Cardiac fibroblast (primary cell): ENCODE measurements at regions not wholly inside any gene's neighbourhood (a gene's known extent, or its start where the extent isn't known, plus 50 kb on each side); places are given as distances from the start of the nearest gene placed in this dataset.

ENCODE experiments used
- DNase-seq, 2 donors: peaks; one replicate each; pipeline versions ENCODE4 v3.0.0 to v3.0.0-alpha.2; 2010; ENCODE audit warnings: low read depth in 2 of 2
- H3K4me3 ChIP-seq, 2 donors: replicated peaks in 1 of 2; 1 replicate in 1 of 2; 2 replicates in 1 of 2; pipeline ENCODE4 v1.5.1; 2011; ENCODE audit warnings: low read depth in 2 of 2, low read length in 2 of 2, mild to moderate bottlenecking in 2 of 2, moderate library complexity in 1 of 2
- CTCF ChIP-seq: IDR thresholded peaks from one replicate; pipeline ENCODE4 v1.5.1; 2011; ENCODE audit warnings: low read depth, mild to moderate bottlenecking, low read length, inconsistent platforms

- H3K4me3 ChIP-seq, result no peak overlapping the region
- no peak for DNase-seq
- TF ChIP-seq CTCF, result no peak
These were observed 333.5 kb downstream of the TSHZ3 start for GRCh38 chr19:31015778-31016177.

- no peak overlapping the region for H3K4me3 ChIP-seq
- TF ChIP-seq CTCF, result no peak
- DNase-seq, result no peak
These were observed 334.6 kb downstream of the TSHZ3 start for GRCh38 chr19:31014668-31015067.

GRCh38 chr19:31013384-31014020 lies 335.7 kb downstream of the TSHZ3 start:
- no peak for DNase-seq
- no peak overlapping the region for H3K4me3 ChIP-seq
- TF ChIP-seq CTCF, result no peak

GRCh38 chr19:31002518-31003244 lies 346.6 kb downstream of the TSHZ3 start:
- TF ChIP-seq CTCF, result no peak
- H3K4me3 ChIP-seq, result no peak overlapping the region
- no peak for DNase-seq

GRCh38 chr19:31001991-31002390 lies 347.2 kb downstream of the TSHZ3 start:
- H3K4me3 ChIP-seq, result no peak overlapping the region
- no peak for TF ChIP-seq CTCF
- DNase-seq, result no peak

GRCh38 chr19:31000913-31001312 lies 348.3 kb downstream of the TSHZ3 start:
- no peak overlapping the region for H3K4me3 ChIP-seq
- DNase-seq, result no peak
- no peak for TF ChIP-seq CTCF
